NCI-H2171 treated with DMSO at 0.1 percent for 48 hours (cell line): ENCODE measurements at regions not wholly inside any gene's neighbourhood (a gene's known extent, or its start where the extent isn't known, plus 50 kb on each side); places are given as distances from the start of the nearest gene placed in this dataset.
A peak's percentile ranks its signal among the peaks of the same experiment; 100 is the strongest.
"Not testable (repeated sequence)": the region's sequence is repeated elsewhere in the genome, so short reads cannot be mapped to it uniquely, and the experiment has no call there.

Experiments used
- DNase-seq: peaks from one replicate; lab custom pipeline; 2025; lab: John Stamatoyannopoulos, UW

DNA sequence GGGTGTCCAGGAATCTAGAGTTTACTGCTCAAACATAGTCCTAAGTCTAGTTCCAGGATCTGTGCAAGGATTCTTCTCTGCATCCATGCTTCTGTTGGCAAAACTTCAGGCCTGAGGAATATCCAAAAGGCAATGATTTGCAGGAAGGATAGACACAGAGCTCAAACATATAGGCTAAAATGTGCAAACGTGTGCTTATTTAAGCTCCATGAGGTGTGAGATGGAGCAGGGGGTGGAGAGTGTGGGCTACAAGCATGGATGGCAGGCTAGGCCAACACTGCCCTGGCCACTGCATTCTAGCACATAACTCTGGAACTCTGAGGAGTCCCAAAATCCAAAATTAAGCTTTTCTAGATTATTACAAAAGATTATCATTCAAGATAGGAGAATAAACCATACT, 301.1 kb downstream of the PAX3 start:
- DNase-seq, result no peak

DNA sequence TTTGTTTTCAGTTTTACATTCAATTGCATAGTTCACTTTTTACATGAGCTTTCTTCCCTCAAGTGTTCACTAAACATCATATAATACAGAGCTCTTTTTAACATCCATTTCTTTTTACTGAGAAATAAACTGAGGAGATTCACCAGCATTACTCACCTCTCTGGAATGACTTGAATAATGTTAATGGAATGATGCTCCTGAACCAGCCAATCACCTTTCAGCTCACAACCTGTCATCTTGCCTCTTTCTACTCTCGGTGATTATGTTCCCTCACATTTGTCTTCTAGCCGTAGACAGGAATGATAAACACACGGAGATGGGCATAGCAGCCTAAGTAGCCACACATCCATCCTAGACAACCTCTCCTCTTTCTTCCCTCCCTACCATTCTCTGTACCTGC, 301.7 kb downstream of the PAX3 start:
- DNase-seq, result no peak

GRCh38 chr2:221994926-221995325, 303.9 kb downstream of the PAX3 start:
- DNase-seq, result no peak

DNA sequence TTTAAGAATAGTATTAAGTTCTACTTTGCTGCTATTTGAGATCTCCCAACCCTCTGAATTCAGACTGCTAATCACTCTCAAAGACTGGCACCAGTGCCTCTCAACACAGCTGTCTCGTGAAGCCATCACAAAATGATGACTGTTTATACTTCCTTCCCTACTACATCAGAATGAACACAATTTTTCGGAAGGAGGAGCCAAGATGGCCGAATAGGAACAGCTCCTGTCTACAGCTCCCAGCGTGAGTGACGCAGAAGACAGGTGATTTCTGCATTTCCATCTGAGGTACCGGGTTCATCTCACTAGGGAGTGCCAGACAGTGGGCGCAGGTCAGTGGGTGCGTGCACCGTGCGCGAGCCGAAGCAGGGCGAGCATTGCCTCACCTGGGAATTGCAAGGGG, 314.4 kb downstream of the PAX3 start:
- not testable (repeated sequence) for DNase-seq

DNA sequence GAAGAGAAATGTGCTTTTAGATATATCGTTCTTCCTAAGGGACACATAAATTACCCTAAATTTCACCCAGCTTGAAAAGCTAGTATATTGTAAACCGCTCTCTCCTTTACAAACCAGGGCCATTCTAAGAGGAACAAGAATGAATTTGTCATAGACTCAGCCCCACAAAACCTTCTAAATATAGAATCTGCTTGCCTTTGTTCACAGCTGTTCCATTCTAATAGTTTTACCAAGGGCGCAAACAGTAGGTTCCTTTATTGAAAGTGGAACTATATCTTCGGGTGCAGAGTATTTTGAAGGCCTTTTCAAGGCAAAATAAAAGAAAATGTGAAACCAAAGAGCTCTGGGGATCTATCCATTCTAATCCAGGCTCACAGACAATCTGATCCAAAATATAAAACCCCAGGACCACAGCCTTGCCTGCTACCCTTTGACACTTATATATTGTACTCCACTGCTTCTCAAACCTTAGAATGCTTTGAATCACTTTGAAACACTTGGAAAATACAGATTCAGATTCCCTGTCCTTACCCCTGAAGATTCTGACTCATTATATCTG, 316.8 kb downstream of the PAX3 start:
- DNase-seq, result no peak

DNA sequence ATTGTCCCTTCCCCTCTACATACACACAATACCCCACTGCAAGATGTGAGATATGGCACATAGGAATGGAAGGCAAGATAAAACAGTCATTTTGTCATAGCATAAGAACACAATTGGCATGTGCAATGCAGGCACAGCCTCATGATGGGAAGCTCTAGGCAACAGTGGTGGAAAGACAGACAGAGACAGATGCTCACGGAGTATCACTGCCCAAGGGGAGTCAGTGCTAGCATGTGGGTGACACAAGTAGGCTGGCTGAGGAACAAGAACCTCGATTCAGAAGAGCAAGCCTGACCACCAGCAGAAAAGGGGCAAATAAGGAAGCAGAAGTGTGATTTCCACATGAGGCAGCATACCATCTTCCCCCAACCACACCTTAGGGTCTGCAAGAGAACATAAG, 323.6 kb downstream of the PAX3 start:
- DNase-seq, result no peak

DNA sequence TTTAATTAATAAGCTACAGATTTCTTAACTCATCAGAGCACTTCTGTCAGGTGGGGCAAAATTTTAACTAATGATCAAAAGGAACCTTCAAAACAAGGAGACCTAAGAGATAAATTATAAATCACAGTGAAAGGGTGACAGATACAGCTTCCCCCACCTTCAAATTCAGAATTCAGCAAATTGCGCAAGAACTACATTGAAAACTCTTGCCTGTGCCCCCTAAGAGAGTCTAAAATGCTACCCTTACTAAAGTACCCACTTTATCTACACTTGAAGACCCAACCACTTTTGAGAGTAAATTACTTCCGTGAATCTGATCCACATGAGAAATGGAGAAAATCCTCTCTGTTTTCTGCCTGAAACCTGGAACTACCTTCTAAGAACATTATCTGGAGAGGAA, 324.9 kb downstream of the PAX3 start:
- DNase-seq, result no peak

DNA sequence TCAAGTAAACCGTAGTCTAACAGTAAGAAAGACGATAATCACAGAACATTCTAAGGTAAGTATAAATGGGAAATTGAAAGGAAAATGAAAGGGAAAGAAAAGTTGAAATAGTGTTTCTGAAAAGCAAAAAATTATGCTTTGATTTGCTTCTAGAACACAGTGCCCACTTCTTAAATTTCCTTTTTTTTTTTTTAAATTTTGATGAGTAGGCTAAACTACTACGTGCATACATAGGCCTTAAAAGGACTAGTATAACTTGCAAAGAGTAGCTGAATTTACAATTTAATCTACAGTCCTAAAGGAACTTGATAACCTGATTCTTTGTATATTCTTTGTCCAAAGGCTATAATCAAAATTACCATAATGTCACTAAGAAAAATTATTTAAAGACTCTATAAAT, 325.3 kb downstream of the PAX3 start:
- DNase-seq, result no peak

- DNase-seq, result no peak
These were observed 325.9 kb downstream of the PAX3 start for GRCh38 chr2:221972813-221973478.

DNA sequence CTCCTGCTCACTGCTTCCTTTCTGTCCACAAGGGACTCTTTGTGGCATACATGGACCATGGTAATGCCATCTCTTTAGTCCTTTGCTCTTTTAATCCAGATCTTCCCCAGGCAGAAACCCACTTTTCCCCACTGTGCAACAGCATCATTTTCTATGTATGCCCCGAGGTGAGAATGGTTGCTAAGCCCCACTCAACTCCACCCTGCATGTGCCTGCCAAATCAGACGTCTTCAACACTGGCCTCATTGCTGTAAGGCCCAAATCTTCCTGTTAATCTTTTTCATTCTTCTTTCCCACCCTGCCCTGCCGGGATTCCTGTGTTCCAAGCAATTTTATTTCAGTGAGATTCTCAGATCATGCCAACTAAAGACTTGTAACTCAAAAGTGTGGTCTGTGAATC, 328.4 kb downstream of the PAX3 start:
- DNase-seq, result no peak

- DNase-seq, result no peak
These were observed 329.0 kb downstream of the PAX3 start for GRCh38 chr2:221969830-221970144.

DNA sequence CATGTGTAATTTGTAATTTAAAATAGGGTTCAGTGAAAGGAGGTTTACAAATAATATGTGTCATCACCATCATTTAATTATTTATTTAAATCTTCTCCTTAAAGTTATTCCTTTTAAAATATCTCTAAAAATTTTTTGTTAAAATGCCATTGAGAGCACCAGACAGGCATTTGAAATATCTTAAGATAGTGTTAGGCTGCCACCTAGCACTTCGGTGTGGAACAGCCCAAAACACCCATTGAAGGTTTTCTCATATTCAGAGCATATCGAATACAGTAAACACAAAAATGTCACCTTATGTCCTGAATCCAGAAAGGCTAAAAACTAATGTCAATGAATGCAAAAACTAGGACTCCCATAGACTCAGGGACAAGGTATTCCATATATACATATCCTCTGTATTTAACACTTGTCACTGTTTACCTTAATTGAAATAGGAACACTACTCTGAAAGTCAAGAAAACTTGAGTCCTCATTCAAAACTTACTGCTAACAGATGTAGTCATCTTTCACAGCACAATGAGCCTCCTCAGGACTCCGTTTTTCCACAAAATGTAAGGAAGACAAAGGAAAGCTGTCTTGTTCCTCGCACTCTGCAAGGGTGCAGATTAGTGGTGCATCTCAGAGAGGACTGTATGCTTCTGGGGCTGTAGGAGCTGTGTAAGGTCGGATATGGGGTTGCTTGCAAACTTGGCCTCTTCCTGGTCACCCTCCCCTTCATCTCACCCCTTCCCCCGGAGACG, 329.5 kb downstream of the PAX3 start:
- peak; percentile 46 for DNase-seq

DNA sequence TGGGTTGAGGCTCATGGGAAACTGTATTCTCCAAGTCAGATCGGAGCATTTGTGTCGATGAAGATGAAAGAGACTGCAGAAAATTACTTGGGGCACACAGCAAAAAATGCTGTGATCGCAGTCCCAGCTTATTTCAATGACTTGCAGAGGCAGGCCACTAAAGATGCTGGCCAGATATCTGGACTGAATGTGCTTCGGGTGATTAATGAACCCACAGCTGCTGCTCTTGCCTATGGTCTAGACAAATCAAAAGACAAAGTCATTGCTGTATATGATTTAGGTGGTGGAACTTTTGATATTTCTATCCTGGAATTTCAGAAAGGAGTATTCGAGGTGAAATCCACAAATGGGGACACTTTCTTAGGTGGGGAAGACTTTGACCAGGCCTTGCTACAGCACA, 336.6 kb downstream of the PAX3 start:
- DNase-seq, result no peak

GRCh38 chr2:221961561-221961960, 337.2 kb downstream of the PAX3 start:
- no peak for DNase-seq

DNA sequence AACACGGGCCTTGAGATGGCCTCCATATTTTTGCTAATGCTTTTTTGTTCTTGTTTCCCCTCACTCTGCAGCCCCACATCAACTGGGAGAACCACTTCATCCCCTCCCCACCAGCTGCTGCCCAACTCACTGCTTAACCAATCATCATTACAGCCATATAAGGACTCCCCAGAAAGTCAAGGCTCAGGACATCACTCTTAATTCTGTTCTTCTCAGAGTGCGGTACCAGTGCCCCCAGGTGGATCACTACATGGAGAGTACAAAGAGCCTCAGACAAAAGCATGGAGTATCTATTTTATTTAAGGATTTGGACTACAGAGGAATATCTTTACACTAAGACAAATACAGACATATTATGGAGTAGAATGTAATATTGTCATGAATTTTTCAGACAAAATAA, 340.6 kb downstream of the PAX3 start:
- no peak for DNase-seq

DNA sequence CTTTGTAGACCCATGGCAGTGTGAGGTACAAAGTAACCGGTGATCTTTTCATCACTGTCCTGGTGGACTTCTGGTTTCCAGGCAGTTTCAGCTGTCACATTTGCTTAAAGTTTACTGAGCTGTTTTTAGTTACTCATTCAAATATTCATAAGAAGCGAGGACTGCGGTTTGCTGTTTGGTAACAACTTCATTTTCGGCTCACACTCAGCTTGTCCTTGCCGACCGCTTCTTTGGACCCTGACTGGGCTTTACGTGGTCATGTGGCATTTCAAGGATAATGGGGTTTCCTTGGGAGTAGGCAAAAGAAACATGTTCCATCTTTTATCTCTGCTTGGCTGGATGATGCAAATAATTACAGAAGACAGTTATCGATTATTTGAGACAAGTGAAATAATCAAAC, 350.7 kb downstream of the PAX3 start:
- no peak for DNase-seq

- DNase-seq, result not testable (repeated sequence)
These were observed 354.3 kb downstream of the PAX3 start for GRCh38 chr2:221944452-221944851.

DNA sequence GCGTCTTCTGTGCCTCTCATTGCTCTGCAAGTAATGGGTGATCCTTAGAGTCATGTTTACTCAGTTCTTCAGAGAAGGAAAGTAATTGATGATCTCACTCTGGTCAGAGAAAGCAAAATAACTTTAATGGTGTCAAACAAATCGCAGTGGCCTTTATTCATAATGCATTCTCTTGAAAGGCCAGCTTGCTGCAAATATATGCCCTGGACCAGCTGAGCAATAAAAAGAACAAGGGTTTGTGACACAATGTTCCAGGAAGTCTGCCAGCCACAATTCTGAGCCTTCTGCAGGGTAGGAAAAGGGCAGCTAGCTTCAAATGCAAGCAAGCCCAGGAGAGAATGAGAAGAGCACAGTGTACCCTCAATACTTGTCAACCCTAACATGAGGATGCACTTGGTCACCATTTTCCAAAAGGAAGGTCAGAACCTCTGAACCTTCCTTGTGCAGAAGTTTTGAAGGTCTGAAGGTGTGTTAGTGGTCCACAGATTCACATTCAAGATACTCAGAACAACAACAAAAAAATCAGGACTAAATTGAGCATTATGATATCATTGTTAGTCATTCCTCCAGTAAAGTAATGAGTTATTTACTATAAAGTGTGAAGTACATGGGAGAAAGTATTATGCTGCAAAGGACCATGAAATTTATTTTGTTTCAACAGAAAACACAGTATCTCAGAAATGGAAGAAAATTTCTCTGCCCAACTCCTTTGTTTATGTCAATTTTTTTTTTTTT, 355.6 kb downstream of the PAX3 start:
- DNase-seq, result no peak

DNA sequence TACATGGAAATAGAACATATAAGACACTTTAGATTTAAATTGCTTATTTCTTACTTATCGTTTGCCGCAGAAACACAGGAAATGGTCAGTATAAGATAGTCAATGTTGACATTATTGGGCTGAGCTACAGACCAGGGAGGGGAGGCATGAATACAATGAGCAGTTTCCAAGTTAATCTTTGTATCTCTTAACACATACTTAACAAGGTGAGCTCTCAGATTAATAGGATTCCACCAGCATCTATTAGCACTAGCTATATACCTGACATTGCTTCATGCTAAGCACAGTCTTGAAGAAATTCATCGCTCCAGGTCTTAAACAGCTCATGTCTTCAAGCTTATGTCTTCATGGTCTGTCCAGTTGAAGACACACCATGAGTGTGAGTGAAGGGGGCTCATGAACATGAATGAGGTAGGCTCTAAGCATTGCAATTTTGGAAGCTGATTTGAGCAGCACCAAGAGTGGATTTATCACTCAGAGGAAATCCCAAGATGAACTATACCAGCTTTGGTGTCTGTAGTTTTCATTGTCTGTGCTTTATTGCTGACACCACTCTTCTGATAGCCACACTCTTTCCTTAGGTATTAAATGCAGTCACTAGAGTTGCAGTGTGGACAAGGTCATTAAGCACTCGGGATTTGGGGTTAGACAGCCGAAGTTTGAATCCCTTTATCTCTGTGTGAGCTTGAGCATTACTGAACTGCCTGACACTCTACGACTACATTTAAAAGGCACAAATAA, 359.3 kb upstream of the EPHA4 start:
- DNase-seq, result no peak

GRCh38 chr2:221929259-221929658, 357.2 kb upstream of the EPHA4 start:
- no peak for DNase-seq

- DNase-seq, result no peak
These were observed 354.2 kb upstream of the EPHA4 start for GRCh38 chr2:221926327-221926726.

- no peak for DNase-seq
These were observed 352.5 kb upstream of the EPHA4 start for GRCh38 chr2:221924576-221924975.
